Lower leg skin (tissue), 3 donors: ENCODE measurements at regions not wholly inside any gene's neighbourhood (a gene's known extent, or its start where the extent isn't known, plus 50 kb on each side); places are given as distances from the start of the nearest gene placed in this dataset.

Experiments
- CTCF ChIP-seq, 3 donors: fragments of 450-650 bp; IDR thresholded peaks; one replicate each; pipeline ENCODE4 v1.5.1; 2016; ENCODE audit warnings: antibody characterized with exemption in 3 of 3, mild to moderate bottlenecking in 3 of 3, moderate library complexity in 2 of 3
- POLR2A ChIP-seq, 2 donors: fragments of 450-650 bp; IDR thresholded peaks; one replicate each; pipeline ENCODE4 v1.6.1; 2016 to 2017; ENCODE audit warnings: antibody characterized with exemption in 2 of 2, mild to moderate bottlenecking in 1 of 2, moderate library complexity in 1 of 2

GRCh38 chr13:54799621-54800226, 1771.1 kb downstream of the OLFM4 start:
- TF ChIP-seq POLR2A (IDR thresholded peaks at IDR 0.05) = no peak
- TF ChIP-seq CTCF (IDR thresholded peaks at IDR 0.05) = no peak
